Jurkat, Clone E6-1 (cell line): ENCODE measurements at regions not wholly inside any gene's neighbourhood (a gene's known extent, or its start where the extent isn't known, plus 50 kb on each side); places are given as distances from the start of the nearest gene placed in this dataset.
"Not testable (repeated sequence)": the region's sequence is repeated elsewhere in the genome, so short reads cannot be mapped to it uniquely, and the experiment has no call there.

ENCODE experiments used
- DNase-seq: peaks from one replicate; pipeline ENCODE4 v3.0.0-alpha.2; 2011; ENCODE audit warnings: low read depth, low spot score
- H3K4me3 ChIP-seq: 2 replicates; pipeline ENCODE4 v1.5.1; 2011; ENCODE audit warnings: mild to moderate bottlenecking, low read length, control low read depth, moderate library complexity

- no peak overlapping the region for H3K4me3 ChIP-seq
- DNase-seq: no peak
These were observed 50.9 kb upstream of the PDE1A start for GRCh38 chr2:182477774-182478173.

- no peak overlapping the region for H3K4me3 ChIP-seq
These were observed 54.8 kb upstream of the PDE1A start for GRCh38 chr2:182481676-182482075.

GRCh38 chr2:182482511-182482910 is 55.7 kb upstream of the PDE1A start:
- DNase-seq: no peak

More at GRCh38 chr2:182481676-182482075, 54.8 kb upstream of the PDE1A start:
- no peak for DNase-seq

GRCh38 chr2:182496596-182496995 is 69.8 kb upstream of the PDE1A start:
- no peak for DNase-seq
- no peak overlapping the region for H3K4me3 ChIP-seq

More at GRCh38 chr2:182482511-182482910, 55.7 kb upstream of the PDE1A start:
- no peak overlapping the region for H3K4me3 ChIP-seq

GRCh38 chr2:182499706-182500470 is 73.1 kb upstream of the PDE1A start:
- no peak for DNase-seq
- no peak overlapping the region for H3K4me3 ChIP-seq

- H3K4me3 ChIP-seq: no peak overlapping the region
- DNase-seq: no peak
These were observed 77.0 kb upstream of the PDE1A start for GRCh38 chr2:182503886-182504285.

- DNase-seq: no peak
- no peak overlapping the region for H3K4me3 ChIP-seq
These were observed 78.1 kb upstream of the PDE1A start for GRCh38 chr2:182504903-182505302.

GRCh38 chr2:182506606-182507005 is 79.8 kb upstream of the PDE1A start:
- no peak for DNase-seq
- H3K4me3 ChIP-seq: no peak overlapping the region

GRCh38 chr2:182508583-182508982 is 81.7 kb upstream of the PDE1A start:
- DNase-seq, H3K4me3 ChIP-seq: not testable (repeated sequence)

GRCh38 chr2:182509216-182509615 is 82.4 kb upstream of the PDE1A start:
- DNase-seq: no peak

GRCh38 chr2:182521453-182522404 is 94.9 kb upstream of the PDE1A start:
- H3K4me3 ChIP-seq: no peak overlapping the region
- DNase-seq: no peak

More at GRCh38 chr2:182509216-182509615, 82.4 kb upstream of the PDE1A start:
- no peak overlapping the region for H3K4me3 ChIP-seq

GRCh38 chr2:182522405-182522896 is 95.6 kb upstream of the PDE1A start:
- DNase-seq: no peak
- no peak overlapping the region for H3K4me3 ChIP-seq

GRCh38 chr2:182522972-182523473 is 96.2 kb upstream of the PDE1A start:
- no peak for DNase-seq
- H3K4me3 ChIP-seq: no peak overlapping the region

- no peak for DNase-seq
- no peak overlapping the region for H3K4me3 ChIP-seq
These were observed 103.8 kb upstream of the PDE1A start for GRCh38 chr2:182530636-182531035.

GRCh38 chr2:182540252-182540651 is 113.4 kb upstream of the PDE1A start:
- no peak overlapping the region for H3K4me3 ChIP-seq
- no peak for DNase-seq

GRCh38 chr2:182541268-182541667 is 114.4 kb upstream of the PDE1A start:
- H3K4me3 ChIP-seq: no peak overlapping the region

GRCh38 chr2:182542501-182543258 is 115.8 kb upstream of the PDE1A start:
- H3K4me3 ChIP-seq: no peak overlapping the region
- DNase-seq: no peak

More at GRCh38 chr2:182541268-182541667, 114.4 kb upstream of the PDE1A start:
- DNase-seq: no peak

GRCh38 chr2:182543741-182544525 is 117.1 kb upstream of the PDE1A start:
- no peak overlapping the region for H3K4me3 ChIP-seq
- no peak for DNase-seq
